DMS53 treated with DMSO at 0.1 percent for 48 hours (cell line): ENCODE measurements at regions not wholly inside any gene's neighbourhood (a gene's known extent, or its start where the extent isn't known, plus 50 kb on each side); places are given as distances from the start of the nearest gene placed in this dataset.
"Not testable (repeated sequence)": the region's sequence is repeated elsewhere in the genome, so short reads cannot be mapped to it uniquely, and the experiment has no call there.

Experiments used
- DNase-seq: peaks from one replicate; lab custom pipeline; 2025; ENCODE audit not compliant: unreplicated experiment; lab: John Stamatoyannopoulos, UW

GRCh38 chr2:58633613-58634365, 392.7 kb upstream of the FANCL start:
- peak; percentile 45 for DNase-seq

DNA sequence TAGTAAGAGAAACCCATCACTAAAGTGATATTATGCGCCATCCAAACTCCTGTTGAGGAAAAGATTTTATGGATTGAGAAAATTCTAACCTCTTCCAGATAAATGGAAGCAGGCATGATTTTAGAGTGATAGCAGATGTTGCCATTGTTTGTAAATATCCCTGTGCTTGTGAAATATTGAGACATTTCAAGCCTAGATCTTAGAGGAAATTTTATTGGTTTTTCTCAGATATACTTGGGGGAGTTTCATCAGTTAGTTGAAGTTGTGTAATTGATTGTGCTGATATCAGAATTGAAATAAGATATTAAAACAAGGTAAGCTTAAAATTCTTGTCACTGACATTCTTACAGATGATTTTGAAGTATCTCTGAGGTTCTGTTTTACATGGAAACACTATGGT, 390.9 kb upstream of the FANCL start:
- DNase-seq = no peak

DNA sequence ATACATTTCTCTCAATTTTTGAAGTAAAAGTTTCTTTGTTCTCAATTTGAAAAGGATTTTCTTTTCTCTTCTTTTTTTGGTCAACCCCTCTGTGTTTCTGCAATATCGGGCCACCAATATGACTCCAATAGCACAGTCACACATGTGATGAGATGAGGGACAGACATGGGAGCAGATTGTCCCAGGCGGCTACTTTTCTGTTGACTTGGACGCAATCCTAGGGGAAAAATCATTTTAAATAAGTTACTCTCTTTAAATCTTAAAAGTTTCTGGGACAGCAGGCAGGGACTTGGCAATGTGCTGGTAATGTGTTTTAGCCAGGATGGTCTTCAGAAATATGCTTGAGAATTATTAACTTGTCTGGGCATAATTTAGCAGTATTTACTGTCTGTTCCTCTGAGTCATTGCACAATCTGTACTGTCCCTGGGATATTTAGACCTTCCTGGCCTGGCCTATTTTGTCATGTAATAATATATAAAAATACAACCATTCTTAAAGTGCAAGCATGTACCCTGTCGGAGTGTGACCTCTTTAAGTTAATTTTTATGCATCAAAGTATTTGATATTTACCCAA, 388.5 kb upstream of the FANCL start:
- DNase-seq = no peak

DNA sequence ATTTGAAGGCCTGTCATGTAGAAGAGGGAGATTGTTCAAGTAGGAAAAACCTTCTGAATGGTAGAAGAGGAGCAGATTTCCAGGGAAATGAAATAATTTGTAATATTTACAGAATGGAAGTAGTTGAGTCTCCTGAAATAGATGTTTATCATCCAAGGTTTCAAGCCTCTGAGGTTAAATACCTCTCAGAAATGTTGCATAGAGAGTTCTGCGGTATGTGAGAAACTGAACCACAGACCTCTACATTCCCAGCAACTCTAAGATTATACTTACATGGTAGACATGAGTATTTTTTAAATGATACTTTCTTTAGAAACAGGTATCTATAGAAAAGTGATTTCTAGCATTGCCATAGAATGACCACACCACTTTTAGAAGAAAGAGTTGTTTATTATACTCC, 379.8 kb upstream of the FANCL start:
- DNase-seq = no peak

DNA sequence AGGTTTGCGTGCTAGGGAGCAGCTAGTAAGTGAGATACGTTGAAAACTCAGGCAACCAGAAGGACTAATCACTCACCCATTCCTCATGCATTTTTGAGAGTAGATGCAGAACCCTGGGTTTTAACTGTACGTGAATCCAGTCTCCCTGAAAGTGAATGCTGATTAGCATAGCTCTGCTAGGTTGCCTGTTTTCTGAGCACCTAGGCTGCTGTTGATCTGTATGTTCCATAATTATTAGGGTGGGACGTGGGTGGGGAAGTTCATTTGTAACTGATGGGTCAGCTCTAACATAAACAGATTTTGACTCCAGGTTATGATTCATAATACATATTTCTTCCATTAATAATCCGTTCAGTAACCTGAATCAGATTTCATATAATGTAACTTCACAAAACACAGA, 379.0 kb upstream of the FANCL start:
- DNase-seq = no peak

GRCh38 chr2:58616961-58617360, 375.8 kb upstream of the FANCL start:
- no peak for DNase-seq

GRCh38 chr2:58614219-58614618, 373.1 kb upstream of the FANCL start:
- DNase-seq = no peak

DNA sequence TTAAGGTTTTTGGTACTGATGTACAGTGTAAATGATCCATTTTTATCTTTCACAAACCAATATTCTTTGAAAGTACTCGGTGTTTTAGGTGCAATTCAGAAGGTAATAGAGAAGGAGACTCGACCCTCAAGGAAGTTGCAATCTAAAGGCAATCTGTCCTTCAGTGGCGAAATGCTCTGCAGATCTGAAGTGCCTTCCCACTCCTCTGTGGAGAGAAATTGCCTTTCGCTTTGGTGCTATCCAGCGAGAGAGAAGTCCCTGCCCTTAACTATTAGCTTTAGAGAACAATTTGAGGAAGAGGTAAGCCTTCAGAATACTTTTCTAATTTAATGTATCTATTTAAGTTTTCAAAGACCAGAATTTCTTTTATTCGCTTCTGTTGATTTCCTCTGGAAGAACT, 371.8 kb upstream of the FANCL start:
- DNase-seq = no peak

- no peak for DNase-seq
Observed at GRCh38 chr2:58609326-58609725, 368.2 kb upstream of the FANCL start.

DNA sequence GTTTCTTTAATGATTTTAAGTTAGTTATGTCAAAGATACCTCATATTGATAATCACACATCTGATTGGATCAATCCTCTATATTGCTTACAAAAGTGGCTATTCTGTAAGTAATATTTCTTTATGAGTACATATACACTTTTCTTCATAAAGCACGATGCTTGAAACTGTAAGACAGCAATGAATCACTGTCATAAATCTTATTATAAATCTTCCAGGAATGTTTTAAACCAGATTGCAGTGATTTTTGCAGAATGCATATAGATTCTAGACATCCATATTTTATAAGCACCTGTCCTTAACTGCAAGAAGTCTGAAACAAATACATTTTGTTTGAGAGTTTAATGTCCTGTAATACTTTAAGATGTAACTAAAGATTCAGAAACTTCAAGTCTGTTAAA, 367.0 kb upstream of the FANCL start:
- no peak for DNase-seq

DNA sequence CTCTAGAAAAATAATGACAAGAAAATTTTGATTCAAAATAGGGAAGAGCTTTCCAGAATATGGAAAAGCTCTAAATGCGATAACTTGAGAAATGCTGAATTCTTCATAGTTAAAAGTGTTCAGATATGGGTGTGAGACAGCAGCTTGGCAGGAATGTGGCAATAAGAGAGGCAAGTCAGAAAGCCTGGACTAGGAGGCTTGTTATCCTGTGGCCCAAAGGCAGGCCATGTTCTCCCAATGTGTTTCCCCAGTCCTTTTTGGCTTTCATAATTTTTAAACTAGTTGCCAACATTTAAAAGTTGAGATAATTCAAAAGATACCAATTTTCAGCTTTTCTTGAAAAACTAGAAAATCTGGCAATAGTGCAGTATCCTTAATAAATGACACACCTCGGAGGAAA, 366.3 kb upstream of the FANCL start:
- no peak for DNase-seq

GRCh38 chr2:58606799-58607198, 365.7 kb upstream of the FANCL start:
- no peak for DNase-seq

DNA sequence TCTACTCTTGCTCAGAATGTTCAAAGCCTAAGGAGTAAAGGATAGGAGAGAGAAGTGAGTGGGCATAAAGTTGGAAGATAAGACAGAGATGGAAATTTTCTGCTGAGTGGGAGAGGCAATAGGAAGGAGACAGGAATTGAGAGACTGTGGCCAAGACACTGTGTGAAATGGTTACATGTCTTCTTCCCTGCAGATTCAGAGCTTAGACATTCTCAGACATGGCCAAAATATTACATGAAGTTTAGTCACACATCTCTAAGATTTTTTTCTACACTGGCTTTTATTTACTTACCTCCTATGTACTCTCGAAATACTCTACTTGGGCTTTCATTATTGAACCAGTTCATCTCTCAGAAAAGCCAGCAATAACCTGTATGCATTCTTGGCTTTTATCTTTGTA, 363.0 kb upstream of the FANCL start:
- no peak for DNase-seq

- no peak for DNase-seq
Observed at GRCh38 chr2:58601017-58601416, 359.9 kb upstream of the FANCL start.

- no peak for DNase-seq
Observed at GRCh38 chr2:58598171-58598570, 357.0 kb upstream of the FANCL start.

DNA sequence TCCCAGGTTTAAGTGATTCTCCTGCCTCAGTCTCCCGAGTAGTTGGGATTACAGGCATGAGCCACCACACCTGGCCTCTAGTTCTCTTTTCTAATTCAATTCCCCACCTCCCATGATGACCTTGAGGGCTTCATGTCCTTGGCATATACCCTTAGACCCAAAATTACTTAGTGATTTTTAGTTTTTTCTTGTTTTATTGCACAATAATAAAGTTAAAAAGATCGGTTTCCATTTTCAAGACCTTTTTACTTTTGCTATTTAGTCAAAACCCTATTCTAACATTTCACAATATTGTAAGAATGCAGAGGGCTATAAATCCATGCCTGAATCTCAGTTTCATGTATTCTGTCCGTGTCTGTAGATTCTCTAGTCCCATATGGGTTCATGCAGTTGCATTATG, 354.6 kb upstream of the FANCL start:
- DNase-seq = no peak

- no peak for DNase-seq
Observed at GRCh38 chr2:58594762-58595161, 353.6 kb upstream of the FANCL start.

- DNase-seq = no peak
Observed at GRCh38 chr2:58594175-58594574, 353.1 kb upstream of the FANCL start.

- not testable (repeated sequence) for DNase-seq
Observed at GRCh38 chr2:58586178-58586577, 345.1 kb upstream of the FANCL start.

DNA sequence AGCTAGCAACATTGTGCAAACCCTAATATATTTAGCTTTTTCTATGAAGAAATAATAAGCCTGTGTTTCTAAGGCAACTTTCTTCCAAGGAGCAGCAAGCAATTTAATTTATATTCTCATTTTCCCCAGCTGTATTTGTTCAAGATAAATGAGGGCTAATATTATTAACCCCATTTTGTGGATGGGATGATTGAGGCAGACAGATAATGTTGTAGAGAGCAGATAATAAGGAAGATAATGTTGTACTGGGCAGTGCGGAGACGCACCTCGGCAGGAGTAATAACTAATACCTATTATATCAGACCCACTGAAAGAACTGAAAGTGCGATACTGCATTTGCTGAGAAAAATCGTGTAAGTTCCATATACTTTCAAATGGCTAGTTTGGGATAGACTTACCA, 344.1 kb upstream of the FANCL start:
- DNase-seq = no peak

- no peak for DNase-seq
Observed at GRCh38 chr2:58584606-58585118, 343.5 kb upstream of the FANCL start.

GRCh38 chr2:58578276-58578675, 337.2 kb upstream of the FANCL start:
- DNase-seq = no peak

- DNase-seq = no peak
Observed at GRCh38 chr2:58574873-58575272, 333.7 kb upstream of the FANCL start.
